Type B pancreatic cell (in vitro differentiated cells): ENCODE measurements at regions not wholly inside any gene's neighbourhood (a gene's known extent, or its start where the extent isn't known, plus 50 kb on each side); places are given as distances from the start of the nearest gene placed in this dataset.

ENCODE experiments used
- DNase-seq: peaks from one replicate; pipeline ENCODE4 v3.0.0; 2021; ENCODE audit warnings: mixed read lengths; ENCODE audit not compliant: unreplicated experiment; ENCODE audit errors: extremely low spot score
- H3K27ac Mint-ChIP-seq: 2 replicates; pipeline ENCODE4 v1.8.0; 2021; ENCODE audit warnings: mild to moderate bottlenecking, mixed read lengths
- H3K27me3 Mint-ChIP-seq: 2 replicates; pipeline ENCODE4 v1.8.0; 2021; ENCODE audit warnings: mixed read lengths
- H3K36me3 Mint-ChIP-seq: 2 replicates; pipeline ENCODE4 v1.8.0; 2021; ENCODE audit warnings: mixed read lengths
- H3K4me1 Mint-ChIP-seq: one replicate; pipeline ENCODE4 v1.8.0; 2021; ENCODE audit warnings: mixed read lengths; ENCODE audit not compliant: unreplicated experiment
- H3K4me3 Mint-ChIP-seq: 2 replicates; pipeline ENCODE4 v1.8.0; 2021; ENCODE audit warnings: mild to moderate bottlenecking, mixed read lengths
- H3K9me3 Mint-ChIP-seq: 2 replicates; pipeline ENCODE4 v1.8.0; 2021; ENCODE audit warnings: mixed read lengths
- CTCF ChIP-seq: fragments of 200-600 bp; sonication (generic); conservative IDR thresholded peaks from 2 replicates; pipeline ENCODE4 v1.5.0; 2021; ENCODE audit warnings: antibody characterized with exemption, mild to moderate bottlenecking

GRCh38 chr11:70715166-70715951, 317.0 kb downstream of the CTTN start:
- Mint-ChIP-seq H3K4me3 (no peak overlapping the region), H3K27me3 (peaks cover 6% of the 10 kb centered on the region), H3K27ac (no peak overlapping the region), H3K9me3 (no peaks in the 10 kb centered on the region), H3K4me1 (peaks cover 17% of the 10 kb centered on the region), H3K36me3 (no peaks in the 10 kb centered on the region)
- DNase-seq = no peak
- TF ChIP-seq CTCF = no peak

- DNase-seq = no peak
- peaks cover 6% of the 10 kb centered on the region for H3K27me3 Mint-ChIP-seq
- no peak overlapping the region for H3K4me3 Mint-ChIP-seq
- H3K9me3 Mint-ChIP-seq = no peaks in the 10 kb centered on the region
- H3K27ac Mint-ChIP-seq = no peak overlapping the region
- H3K36me3 Mint-ChIP-seq = no peaks in the 10 kb centered on the region
- peaks cover 14% of the 10 kb centered on the region for H3K4me1 Mint-ChIP-seq
- no peak for TF ChIP-seq CTCF
Observed at GRCh38 chr11:70716216-70716615, 317.9 kb downstream of the CTTN start.

- Mint-ChIP-seq H3K27ac (no peak overlapping the region), H3K36me3 (no peaks in the 10 kb centered on the region), H3K4me1 (peaks cover 13% of the 10 kb centered on the region), H3K9me3 (no peaks in the 10 kb centered on the region), H3K4me3 (no peak overlapping the region), H3K27me3 (peaks cover 6% of the 10 kb centered on the region)
- TF ChIP-seq CTCF = no peak
- DNase-seq = no peak
Observed at GRCh38 chr11:70716986-70717775, 318.9 kb downstream of the CTTN start.

- peaks cover 6% of the 10 kb centered on the region for H3K27me3 Mint-ChIP-seq
- no peak for TF ChIP-seq CTCF
Observed at GRCh38 chr11:70717936-70718595, 319.7 kb downstream of the CTTN start.

GRCh38 chr11:70719516-70719915, 321.2 kb downstream of the CTTN start:
- TF ChIP-seq CTCF = no peak
- no peak for DNase-seq
- no peak overlapping the region for H3K27ac Mint-ChIP-seq
- H3K4me3 Mint-ChIP-seq = no peak overlapping the region
- peaks cover 6% of the 10 kb centered on the region for H3K27me3 Mint-ChIP-seq
- H3K36me3 Mint-ChIP-seq = no peaks in the 10 kb centered on the region
- H3K9me3 Mint-ChIP-seq = peaks cover 4% of the 10 kb centered on the region
- H3K4me1 Mint-ChIP-seq = peaks cover 11% of the 10 kb centered on the region

More at GRCh38 chr11:70717936-70718595, 319.7 kb downstream of the CTTN start:
- DNase-seq = no peak
- Mint-ChIP-seq H3K27ac (no peak overlapping the region), H3K4me1 (peaks cover 11% of the 10 kb centered on the region), H3K4me3 (no peak overlapping the region), H3K9me3 (no peaks in the 10 kb centered on the region), H3K36me3 (no peaks in the 10 kb centered on the region)
